ENCODE measurements at regions not wholly inside any gene's neighbourhood (a gene's known extent, or its start where the extent isn't known, plus 50 kb on each side); places are given as distances from the start of the nearest gene placed in this dataset.

DNA sequence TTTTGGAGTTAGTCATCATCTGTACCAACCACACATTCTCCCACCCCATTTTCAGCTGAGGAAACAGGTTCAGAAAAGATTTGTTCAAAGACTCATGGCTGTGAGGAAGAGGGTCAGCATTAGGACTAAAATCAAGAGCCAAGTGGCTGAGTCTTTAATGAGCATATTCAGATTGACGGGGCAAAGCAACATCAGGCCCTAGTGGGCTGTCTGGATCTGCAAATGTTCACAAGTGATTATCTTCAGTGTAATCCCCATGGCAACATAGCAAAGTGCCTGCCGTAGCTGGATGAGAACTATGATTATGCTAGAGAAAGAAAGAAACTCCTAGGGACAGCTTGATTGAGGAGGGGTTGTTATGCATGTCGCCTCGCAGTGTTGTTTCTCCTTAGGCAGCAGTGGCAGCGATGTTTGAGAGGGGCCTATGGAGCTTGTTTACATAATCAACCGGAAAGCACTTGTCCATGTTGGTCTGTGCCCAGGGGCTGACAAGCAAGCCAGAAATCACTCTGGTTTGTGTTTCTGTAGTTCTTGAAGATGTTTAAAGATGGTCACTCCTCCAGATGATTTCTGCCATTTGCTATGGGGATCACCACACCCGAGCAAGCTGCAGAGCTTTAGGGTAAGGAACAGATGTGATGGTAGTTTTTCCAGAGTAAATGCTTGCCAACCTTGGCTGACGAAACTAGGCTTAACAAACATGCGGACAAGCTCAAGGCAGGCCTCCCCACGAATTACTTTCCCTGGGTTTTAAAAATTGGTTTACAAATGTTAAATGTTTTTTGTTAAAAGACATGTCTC lies 124.3 kb upstream of the MLIP start:
- TF ChIP-seq, protein P1, sequence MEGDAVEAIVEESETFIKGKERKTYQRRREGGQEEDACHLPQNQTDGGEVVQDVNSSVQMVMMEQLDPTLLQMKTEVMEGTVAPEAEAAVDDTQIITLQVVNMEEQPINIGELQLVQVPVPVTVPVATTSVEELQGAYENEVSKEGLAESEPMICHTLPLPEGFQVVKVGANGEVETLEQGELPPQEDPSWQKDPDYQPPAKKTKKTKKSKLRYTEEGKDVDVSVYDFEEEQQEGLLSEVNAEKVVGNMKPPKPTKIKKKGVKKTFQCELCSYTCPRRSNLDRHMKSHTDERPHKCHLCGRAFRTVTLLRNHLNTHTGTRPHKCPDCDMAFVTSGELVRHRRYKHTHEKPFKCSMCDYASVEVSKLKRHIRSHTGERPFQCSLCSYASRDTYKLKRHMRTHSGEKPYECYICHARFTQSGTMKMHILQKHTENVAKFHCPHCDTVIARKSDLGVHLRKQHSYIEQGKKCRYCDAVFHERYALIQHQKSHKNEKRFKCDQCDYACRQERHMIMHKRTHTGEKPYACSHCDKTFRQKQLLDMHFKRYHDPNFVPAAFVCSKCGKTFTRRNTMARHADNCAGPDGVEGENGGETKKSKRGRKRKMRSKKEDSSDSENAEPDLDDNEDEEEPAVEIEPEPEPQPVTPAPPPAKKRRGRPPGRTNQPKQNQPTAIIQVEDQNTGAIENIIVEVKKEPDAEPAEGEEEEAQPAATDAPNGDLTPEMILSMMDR (conservative IDR thresholded peaks at IDR 0.05) = no peak
- peaks cover 13% of the 10 kb centered on the region for H3K4me1 Mint-ChIP-seq
- no peak overlapping the region for H3K4me3 Mint-ChIP-seq
- H3K27ac Mint-ChIP-seq (ENCODE audit: unreplicated experiment) = no peak overlapping the region
- no peaks in the 10 kb centered on the region for H3K9me3 Mint-ChIP-seq
- peaks cover 5% of the 10 kb centered on the region for H3K27me3 Mint-ChIP-seq (ENCODE audit: low read depth)
- no peaks in the 10 kb centered on the region for H3K36me3 Mint-ChIP-seq (ENCODE audit: low read depth)
- DNase-seq (ENCODE audit: low read depth, low spot score) = no peak

GRCh38 chr6:53987522-53987888 lies 123.7 kb upstream of the MLIP start:
- H3K36me3 Mint-ChIP-seq (ENCODE audit: low read depth) = no peaks in the 10 kb centered on the region
- H3K27me3 Mint-ChIP-seq (ENCODE audit: low read depth) = peaks cover 5% of the 10 kb centered on the region
- no peak overlapping the region for H3K4me3 Mint-ChIP-seq
- no peak overlapping the region for H3K27ac Mint-ChIP-seq (ENCODE audit: unreplicated experiment)
- H3K9me3 Mint-ChIP-seq = no peaks in the 10 kb centered on the region
- DNase-seq (ENCODE audit: low read depth, low spot score) = no peak
- H3K4me1 Mint-ChIP-seq = peaks cover 13% of the 10 kb centered on the region
- TF ChIP-seq, protein P1 (conservative IDR thresholded peaks at IDR 0.05) = no peak

DNA sequence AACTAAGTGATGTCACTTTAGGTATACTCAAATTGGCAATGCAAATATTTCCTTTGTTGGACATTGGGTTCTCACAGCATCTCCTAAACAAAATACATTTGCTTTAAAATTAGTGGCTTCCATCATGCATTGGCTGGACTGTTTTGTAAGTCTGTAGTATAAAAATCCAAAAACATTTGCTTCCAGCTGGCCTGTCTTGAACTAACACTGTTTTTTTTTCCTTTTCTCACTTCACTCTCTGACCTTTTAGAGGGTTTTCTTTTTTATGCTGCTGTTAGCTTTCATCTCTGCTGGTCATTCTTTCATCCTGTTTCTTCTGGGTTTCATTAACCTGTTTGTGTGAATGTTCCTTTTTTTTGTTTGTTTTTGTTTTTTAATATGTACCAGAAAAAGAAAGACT lies 121.7 kb upstream of the MLIP start:
- peaks cover 5% of the 10 kb centered on the region for H3K27me3 Mint-ChIP-seq (ENCODE audit: low read depth)
- H3K4me1 Mint-ChIP-seq = peaks cover 13% of the 10 kb centered on the region
- TF ChIP-seq, protein P1 (conservative IDR thresholded peaks at IDR 0.05) = no peak
- H3K9me3 Mint-ChIP-seq = no peaks in the 10 kb centered on the region
- no peak overlapping the region for H3K4me3 Mint-ChIP-seq
- DNase-seq (ENCODE audit: low read depth, low spot score) = no peak
- no peaks in the 10 kb centered on the region for H3K36me3 Mint-ChIP-seq (ENCODE audit: low read depth)
- no peak overlapping the region for H3K27ac Mint-ChIP-seq (ENCODE audit: unreplicated experiment)

- no peaks in the 10 kb centered on the region for H3K9me3 Mint-ChIP-seq
- DNase-seq (ENCODE audit: low read depth, low spot score) = no peak
- H3K27me3 Mint-ChIP-seq (ENCODE audit: low read depth) = no peaks in the 10 kb centered on the region
- H3K27ac Mint-ChIP-seq (ENCODE audit: unreplicated experiment) = no peak overlapping the region
- H3K4me1 Mint-ChIP-seq = peaks cover 7% of the 10 kb centered on the region
- H3K36me3 Mint-ChIP-seq (ENCODE audit: low read depth) = no peaks in the 10 kb centered on the region
- no peak overlapping the region for H3K4me3 Mint-ChIP-seq
- TF ChIP-seq, protein P1 (conservative IDR thresholded peaks at IDR 0.05) = no peak
Measured at GRCh38 chr6:53992522-53992921, 118.7 kb upstream of the MLIP start.

DNA sequence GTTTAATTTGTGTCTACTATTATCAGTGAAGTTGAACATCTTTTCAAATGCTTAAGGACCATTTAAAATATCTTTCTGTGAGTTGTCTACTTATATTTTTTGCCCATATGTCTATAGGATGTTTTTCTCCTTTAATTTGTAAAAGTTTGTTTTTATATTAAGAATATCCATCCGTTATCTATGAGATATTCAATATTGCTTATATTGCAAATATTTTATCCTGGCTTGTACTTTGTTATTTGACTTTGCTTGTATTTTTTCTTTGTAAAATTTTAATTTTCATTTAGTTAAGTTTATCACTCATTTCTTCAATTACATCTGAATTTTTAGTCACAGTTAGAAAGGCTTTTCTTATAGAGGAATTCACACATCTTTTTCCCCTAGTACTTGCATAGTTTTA lies 117.0 kb upstream of the MLIP start:
- no peak for DNase-seq (ENCODE audit: low read depth, low spot score)
- Mint-ChIP-seq H3K36me3 (ENCODE audit: low read depth) (no peaks in the 10 kb centered on the region), H3K27ac (ENCODE audit: unreplicated experiment) (no peak overlapping the region), H3K4me3 (no peak overlapping the region), H3K27me3 (ENCODE audit: low read depth) (no peaks in the 10 kb centered on the region), H3K4me1 (peaks cover 7% of the 10 kb centered on the region), H3K9me3 (no peaks in the 10 kb centered on the region)
- TF ChIP-seq, protein P1 (conservative IDR thresholded peaks at IDR 0.05) = no peak
